Breast epithelium (tissue), 3 donors: ENCODE measurements at regions not wholly inside any gene's neighbourhood (a gene's known extent, or its start where the extent isn't known, plus 50 kb on each side); places are given as distances from the start of the nearest gene placed in this dataset.

ENCODE experiments used
- POLR2A ChIP-seq: fragments of 450-650 bp; IDR thresholded peaks from one replicate; pipeline ENCODE4 v1.6.1; 2016; ENCODE audit warnings: antibody characterized with exemption, mild to moderate bottlenecking, moderate library complexity
- POLR2AphosphoS5 ChIP-seq, 3 donors: sonication (generic); formaldehyde crosslinking; IDR thresholded peaks; one replicate each; pipeline ENCODE4 v1.6.1; 2017; ENCODE audit warnings: antibody characterized with exemption in 3 of 3
- TF ChIP-seq, protein P1 (sequence below), 3 donors: fragments of 450-650 bp; IDR thresholded peaks; one replicate each; pipeline ENCODE4 v1.5.1; 2016 to 2017; ENCODE audit warnings: antibody characterized with exemption in 3 of 3, mild to moderate bottlenecking in 3 of 3, moderate library complexity in 3 of 3

DNA sequence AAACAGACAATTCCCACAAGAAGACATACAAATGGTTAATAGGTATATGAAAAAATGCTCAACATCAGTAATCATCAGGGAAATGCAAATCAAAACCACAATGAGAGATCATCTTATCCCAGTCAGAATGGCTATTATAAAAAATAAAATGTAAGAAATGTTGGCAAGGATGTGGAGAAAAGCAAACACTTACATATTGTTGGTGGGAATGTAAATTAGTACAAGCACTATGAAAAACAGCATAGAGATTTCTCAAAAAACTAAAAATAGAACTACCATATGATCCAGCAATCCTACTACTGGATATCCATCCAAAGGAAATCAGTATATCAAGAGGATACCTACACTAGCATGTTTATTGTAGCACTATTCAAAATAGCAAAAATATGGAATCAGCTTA, 186.6 kb downstream of the NOL4 start:
- TF ChIP-seq POLR2AphosphoS5 (IDR thresholded peaks at IDR 0.05) (no peak), POLR2A (no peak)
- TF ChIP-seq, protein P1, sequence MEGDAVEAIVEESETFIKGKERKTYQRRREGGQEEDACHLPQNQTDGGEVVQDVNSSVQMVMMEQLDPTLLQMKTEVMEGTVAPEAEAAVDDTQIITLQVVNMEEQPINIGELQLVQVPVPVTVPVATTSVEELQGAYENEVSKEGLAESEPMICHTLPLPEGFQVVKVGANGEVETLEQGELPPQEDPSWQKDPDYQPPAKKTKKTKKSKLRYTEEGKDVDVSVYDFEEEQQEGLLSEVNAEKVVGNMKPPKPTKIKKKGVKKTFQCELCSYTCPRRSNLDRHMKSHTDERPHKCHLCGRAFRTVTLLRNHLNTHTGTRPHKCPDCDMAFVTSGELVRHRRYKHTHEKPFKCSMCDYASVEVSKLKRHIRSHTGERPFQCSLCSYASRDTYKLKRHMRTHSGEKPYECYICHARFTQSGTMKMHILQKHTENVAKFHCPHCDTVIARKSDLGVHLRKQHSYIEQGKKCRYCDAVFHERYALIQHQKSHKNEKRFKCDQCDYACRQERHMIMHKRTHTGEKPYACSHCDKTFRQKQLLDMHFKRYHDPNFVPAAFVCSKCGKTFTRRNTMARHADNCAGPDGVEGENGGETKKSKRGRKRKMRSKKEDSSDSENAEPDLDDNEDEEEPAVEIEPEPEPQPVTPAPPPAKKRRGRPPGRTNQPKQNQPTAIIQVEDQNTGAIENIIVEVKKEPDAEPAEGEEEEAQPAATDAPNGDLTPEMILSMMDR (IDR thresholded peaks at IDR 0.05) = no peak
